NCI-H1092 treated with DMSO at 0.1 percent for 48 hours (cell line): ENCODE measurements at regions not wholly inside any gene's neighbourhood (a gene's known extent, or its start where the extent isn't known, plus 50 kb on each side); places are given as distances from the start of the nearest gene placed in this dataset.

Experiments used
- DNase-seq: peaks from one replicate; lab custom pipeline; 2025; lab: John Stamatoyannopoulos, UW

- DNase-seq: no peak
Observed at GRCh38 chr17:70796757-70797156, 627.4 kb downstream of the KCNJ2 start.

GRCh38 chr17:70797166-70797565, 627.8 kb downstream of the KCNJ2 start:
- DNase-seq: no peak

- no peak for DNase-seq
Observed at GRCh38 chr17:70804161-70804560, 634.8 kb downstream of the KCNJ2 start.

- DNase-seq: no peak
Observed at GRCh38 chr17:70808596-70808995, 639.3 kb downstream of the KCNJ2 start.

DNA sequence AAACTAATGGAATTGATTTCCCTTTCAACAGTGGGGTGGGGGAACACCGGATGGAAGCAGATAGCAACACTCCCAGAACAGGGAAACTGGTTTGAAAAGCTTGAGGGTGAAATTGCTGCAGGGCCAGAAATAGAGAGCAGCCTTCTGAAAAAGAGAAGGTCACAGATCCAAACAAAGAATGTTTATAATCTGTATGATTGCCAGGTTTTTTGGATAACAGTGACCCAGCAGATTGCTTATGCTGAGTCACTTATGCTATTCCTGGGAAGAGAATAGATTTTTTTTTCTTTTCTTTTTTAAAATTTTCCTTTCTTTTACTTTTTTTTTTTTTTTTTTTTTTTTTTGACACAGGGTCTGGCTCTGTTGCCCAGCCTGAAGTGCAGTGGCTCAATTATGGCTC, 641.3 kb downstream of the KCNJ2 start:
- no peak for DNase-seq

DNA sequence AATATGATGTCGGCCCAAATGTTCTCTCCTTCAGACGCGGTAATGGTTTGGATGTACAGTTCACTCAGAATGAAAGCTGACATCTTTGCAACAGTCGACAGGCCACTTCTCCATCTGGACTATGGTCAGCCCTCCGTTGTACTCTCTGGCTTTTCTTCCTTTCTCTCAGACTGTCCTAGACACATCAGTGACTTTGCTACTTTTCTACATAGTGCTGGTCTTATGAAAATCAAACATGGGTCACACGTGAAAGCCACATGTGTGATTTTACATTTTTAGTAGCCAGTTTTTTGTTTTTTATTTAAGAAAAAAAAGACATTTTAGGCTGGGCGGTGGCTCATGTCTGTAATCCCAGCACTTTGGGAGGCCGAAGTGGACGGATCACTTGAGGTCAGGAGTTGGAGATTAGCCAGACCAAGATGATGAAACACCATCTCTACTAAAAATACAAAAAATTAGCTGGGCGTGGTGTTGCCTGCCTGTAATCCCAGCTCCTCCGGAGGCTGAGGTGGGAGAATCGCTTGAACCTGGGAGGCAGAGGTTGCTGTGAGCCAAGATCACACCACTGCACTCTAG, 644.1 kb downstream of the KCNJ2 start:
- no peak for DNase-seq

GRCh38 chr17:70819183-70819582, 649.9 kb downstream of the KCNJ2 start:
- no peak for DNase-seq

- DNase-seq: no peak
Observed at GRCh38 chr17:70820276-70820675, 650.9 kb downstream of the KCNJ2 start.

GRCh38 chr17:70825321-70826125, 656.2 kb downstream of the KCNJ2 start:
- peak; percentile 39 for DNase-seq

DNA sequence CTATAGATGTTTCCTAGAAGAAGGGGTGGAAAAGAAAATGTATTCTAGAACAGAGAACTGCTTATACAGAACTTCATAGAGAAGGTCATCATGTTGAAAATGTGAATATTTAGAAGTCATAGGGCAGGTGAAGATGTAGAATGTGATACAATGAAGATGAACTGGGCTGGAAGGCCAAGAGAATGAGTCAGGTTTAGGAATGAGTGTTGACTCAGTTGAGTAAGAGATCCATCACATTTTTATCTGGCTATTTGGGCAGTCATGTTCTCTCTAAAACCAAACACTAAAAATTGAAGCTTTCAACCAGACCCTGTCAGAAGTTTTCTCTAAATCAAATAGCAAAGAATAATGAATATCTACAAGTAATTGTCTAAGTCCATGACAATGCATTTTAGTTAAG, 660.5 kb downstream of the KCNJ2 start:
- DNase-seq: no peak

- DNase-seq: no peak
Observed at GRCh38 chr17:70834039-70834438, 664.7 kb downstream of the KCNJ2 start.

- DNase-seq: no peak
Observed at GRCh38 chr17:70848785-70849184, 679.5 kb downstream of the KCNJ2 start.

DNA sequence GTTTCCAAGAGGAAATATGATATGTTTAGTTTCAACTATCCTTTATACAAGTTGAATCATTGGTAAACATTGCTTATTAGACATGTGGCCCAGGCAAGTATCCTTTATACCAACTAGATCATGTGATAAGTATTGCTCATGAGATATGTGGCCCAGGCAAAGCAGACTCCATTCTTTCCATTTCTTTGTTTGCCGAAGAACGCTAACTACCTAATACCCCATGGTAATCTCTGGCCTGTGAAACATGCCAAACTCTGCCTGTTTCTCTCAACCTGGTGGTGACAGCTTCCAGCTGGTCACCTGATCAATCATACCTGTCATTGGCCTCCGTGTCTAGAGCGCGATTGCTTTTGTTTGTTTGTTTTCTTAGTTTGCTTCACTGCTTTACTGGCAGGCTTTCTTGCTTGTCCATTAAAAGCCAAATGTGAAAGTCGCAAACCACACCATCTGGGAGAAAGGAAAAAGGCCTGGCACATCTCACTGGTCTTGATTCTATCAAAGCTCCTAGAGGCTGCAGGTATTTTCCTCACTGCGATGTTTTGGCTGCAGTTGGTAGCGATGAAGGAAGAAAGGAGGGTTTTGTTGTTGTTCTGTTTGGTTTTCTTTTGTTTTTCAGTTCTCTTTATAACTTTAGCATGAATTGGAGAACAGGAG, 686.2 kb downstream of the KCNJ2 start:
- DNase-seq: peak; percentile 81

DNA sequence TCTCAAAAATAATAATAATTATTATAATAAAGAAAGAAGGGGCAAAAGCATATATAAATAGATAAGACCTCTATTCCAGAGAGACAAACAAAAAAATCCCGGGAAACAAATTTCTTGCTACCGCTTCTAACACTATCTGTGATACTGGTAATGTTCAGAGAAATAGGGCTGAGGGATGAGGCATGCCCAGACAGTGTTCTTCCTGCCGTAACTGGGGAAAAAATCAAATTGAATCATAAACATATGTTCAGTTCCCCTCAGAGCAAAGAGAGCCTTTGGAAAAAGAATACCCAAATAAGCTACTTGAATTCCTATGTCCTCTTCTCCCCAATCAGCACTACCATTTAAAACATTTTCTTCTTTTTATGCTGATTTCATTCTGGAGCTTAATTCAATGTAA, 688.0 kb downstream of the KCNJ2 start:
- no peak for DNase-seq

GRCh38 chr17:70859829-70860228, 690.5 kb downstream of the KCNJ2 start:
- DNase-seq: no peak

- no peak for DNase-seq
Observed at GRCh38 chr17:70862295-70862694, 693.0 kb downstream of the KCNJ2 start.

- DNase-seq: no peak
Observed at GRCh38 chr17:70863436-70864248, 694.3 kb downstream of the KCNJ2 start.

- DNase-seq: no peak
Observed at GRCh38 chr17:70865993-70866804, 696.9 kb downstream of the KCNJ2 start.

- DNase-seq: no peak
Observed at GRCh38 chr17:70868149-70868548, 698.8 kb downstream of the KCNJ2 start.

- DNase-seq: no peak
Observed at GRCh38 chr17:70869402-70870085, 700.2 kb downstream of the KCNJ2 start.
